A673 (cell line): ENCODE measurements at regions not wholly inside any gene's neighbourhood (a gene's known extent, or its start where the extent isn't known, plus 50 kb on each side); places are given as distances from the start of the nearest gene placed in this dataset.

Experiments used
- CTCF ChIP-seq: fragments of 300-800, 200-600 bp; sonication (generic); conservative IDR thresholded peaks from 2 replicates; pipeline ENCODE4 v1.5.1; 2017; ENCODE audit warnings: low read depth, mild to moderate bottlenecking, antibody characterized with exemption, low read length, moderate library complexity, mixed read lengths
- EZH2 ChIP-seq: fragments of 200-600 bp; sonication (generic); IDR thresholded peaks from 2 replicates; pipeline ENCODE4 v1.6.1; 2017; ENCODE audit warnings: borderline replicate concordance, low read depth, mild to moderate bottlenecking, mixed read lengths, antibody characterized with exemption, low read length; ENCODE audit not compliant: poor library complexity, severe bottlenecking

- TF ChIP-seq CTCF (no peak), EZH2 (no peak)
Observed at GRCh38 chr10:21264271-21264670, 261.2 kb downstream of the SKIDA1 start.
